K562 (cell line): ENCODE measurements at regions not wholly inside any gene's neighbourhood (a gene's known extent, or its start where the extent isn't known, plus 50 kb on each side); places are given as distances from the start of the nearest gene placed in this dataset.

Source experiments
- ATAC-seq: fragments of 200-7000 bp; cut with Tn5 transposase; 3 replicates; pipeline ENCODE4 v1.9.1; 2020; ENCODE audit warnings: moderate library complexity
- BruUV-seq: library from RNA; stranded (reverse); fragments of 400-500 nt; replicated peaks from 2 replicates; lab custom pipeline; 2021; lab: Mats Ljungman, UMichigan
- CTCF ChIA-PET: fragments of 300-600 bp; formaldehyde crosslinking; extraction: SDS; loops from one replicate; lab custom pipeline; 2021; ENCODE audit warnings: low intra/inter-chr PET ratio; lab: Yijun Ruan, JAX
- POLR2A ChIA-PET: fragments of 300-600, 350-650 bp; sonication (Branson Sonifier 250); formaldehyde crosslinking; extraction: SDS; loops from one replicate; lab custom pipeline; 2021; ENCODE audit warnings: antibody characterized with exemption, inconsistent platforms; lab: Yijun Ruan, JAX
- DNase-seq, 4 experiments: peaks; one replicate each; pipeline versions ENCODE4 v3.0.0 to v3.0.0-alpha.2; 2011 to 2018; ENCODE audit warnings: low spot score in 3 of 4, mixed read lengths in 3 of 4; ENCODE audit errors: extremely low read depth in 1 of 4
- FAIRE-seq: peaks from 2 replicates; lab custom pipeline; 2011; peaks lifted over from hg19 to GRCh38; lab: Jason Lieb, UNC
- H2AFZ ChIP-seq: 2 replicates; pipeline ENCODE4 v1.6.0; 2011; ENCODE audit warnings: low read depth, low read length, control low read depth, inconsistent platforms
- H3K27ac ChIP-seq: fragments of 200-600 bp; 3 replicates; pipeline ENCODE4 v1.8.0; 2011; ENCODE audit warnings: low read depth, mild to moderate bottlenecking, control low read depth, inconsistent platforms, low read length, moderate library complexity, mixed read lengths; ENCODE audit errors: extremely low read depth
- H3K27me3 ChIP-seq, 2 experiments: fragments of 300-600 bp in 1 of 2; 2 replicates in 1 of 2; 3 replicates in 1 of 2; pipeline versions ENCODE4 v1.6.0 to v1.8.0; 2011; ENCODE audit warnings: inconsistent platforms in 2 of 2, low read length in 2 of 2, mild to moderate bottlenecking in 1 of 2, mixed read lengths in 1 of 2, moderate library complexity in 1 of 2; ENCODE audit not compliant: control insufficient read depth in 2 of 2, insufficient read depth in 2 of 2
- H3K36me3 ChIP-seq: fragments of 300-600 bp; 3 replicates; pipeline ENCODE4 v1.8.0; 2011; ENCODE audit warnings: mild to moderate bottlenecking, low read length, inconsistent platforms; ENCODE audit not compliant: control insufficient read depth, insufficient read depth
- H3K4me1 ChIP-seq, 2 experiments: fragments of 200-600 bp in 1 of 2; replicated peaks in 1 of 2; 2 replicates in 1 of 2; 3 replicates in 1 of 2; pipeline versions ENCODE4 v1.5.1 to v1.8.0; 2011; ENCODE audit warnings: inconsistent platforms in 2 of 2, low read length in 2 of 2, mild to moderate bottlenecking in 1 of 2, mixed read lengths in 1 of 2, moderate library complexity in 1 of 2; ENCODE audit not compliant: control insufficient read depth in 2 of 2, insufficient read depth in 2 of 2
- H3K4me2 ChIP-seq: 2 replicates; pipeline ENCODE4 v1.6.1; 2011; ENCODE audit warnings: low read length, control low read depth, inconsistent platforms, mixed read lengths; ENCODE audit not compliant: insufficient read depth
- H3K4me3 ChIP-seq: fragments of 200-600 bp; sonication (generic), shearing (Covaris generic); 2 replicates; pipeline ENCODE4 v1.5.1; 2016; ENCODE audit warnings: control low read depth, inconsistent platforms
- H3K79me2 ChIP-seq: fragments of 200-600 bp; 3 replicates; pipeline ENCODE4 v1.8.0; 2011; ENCODE audit warnings: low read length, inconsistent platforms; ENCODE audit not compliant: control insufficient read depth, insufficient read depth
- H3K9ac ChIP-seq, 2 experiments: 2 replicates each; pipeline versions ENCODE4 v1.6.0 to v1.6.1; 2011; ENCODE audit warnings: low read depth in 2 of 2, low read length in 2 of 2, control low read depth in 1 of 2, inconsistent platforms in 1 of 2, mild to moderate bottlenecking in 1 of 2, mixed read lengths in 1 of 2; ENCODE audit not compliant: insufficient read depth in 1 of 2
- H3K9me1 ChIP-seq: one replicate; pipeline ENCODE4 v1.6.0; 2011; ENCODE audit warnings: inconsistent platforms, mild to moderate bottlenecking, low read length, moderate library complexity; ENCODE audit not compliant: control insufficient read depth, insufficient read depth
- H3K9me3 ChIP-seq: replicated peaks from 2 replicates; pipeline ENCODE4 v1.5.1; 2011; ENCODE audit warnings: low read depth, low read length, inconsistent platforms; ENCODE audit not compliant: control insufficient read depth, insufficient read depth
- H4K20me1 ChIP-seq: replicated peaks from 2 replicates; pipeline ENCODE4 v1.6.1; 2011; ENCODE audit warnings: low read length, inconsistent platforms, mixed read lengths; ENCODE audit not compliant: control insufficient read depth, insufficient read depth
- ATF2 ChIP-seq: sonication (generic); formaldehyde crosslinking; IDR thresholded peaks from 2 replicates; pipeline ENCODE4 v1.8.1; 2022; ENCODE audit warnings: missing genetic modification reagents
- CCAR2 ChIP-seq: fragments of 200-400 bp; formaldehyde crosslinking; IDR thresholded peaks from 2 replicates; pipeline ENCODE4 v1.6.1; 2017; ENCODE audit warnings: mild to moderate bottlenecking, low read depth, low read length
- E2F4 ChIP-seq: sonication (generic); formaldehyde crosslinking; IDR thresholded peaks from 2 replicates; pipeline ENCODE4 v1.8.0; 2022; ENCODE audit warnings: mild to moderate bottlenecking, low read depth, missing genetic modification reagents
- E2F6 ChIP-seq, 2 experiments: IDR thresholded peaks; 2 replicates each; pipeline ENCODE4 v1.6.1; 2011; ENCODE audit warnings: borderline replicate concordance in 1 of 2, control low read depth in 1 of 2, low read depth in 1 of 2, low read length in 1 of 2, mild to moderate bottlenecking in 1 of 2, mixed read lengths in 1 of 2, moderate library complexity in 1 of 2; ENCODE audit not compliant: insufficient read depth in 1 of 2, insufficient read length in 1 of 2, poor library complexity in 1 of 2, severe bottlenecking in 1 of 2; ENCODE audit errors: extremely low read depth in 1 of 2
- HNRNPK ChIP-seq: fragments of 200-400 bp; formaldehyde crosslinking; IDR thresholded peaks from one replicate; pipeline ENCODE4 v1.6.1; 2018; ENCODE audit warnings: mild to moderate bottlenecking, low read depth, low read length; ENCODE audit not compliant: poor library complexity, severe bottlenecking
- PCBP1 ChIP-seq: fragments of 200-400 bp; formaldehyde crosslinking; IDR thresholded peaks from 2 replicates; pipeline ENCODE4 v1.6.1; 2018; ENCODE audit warnings: mild to moderate bottlenecking, low read depth, low read length; ENCODE audit not compliant: poor library complexity, severe bottlenecking
- RFX1 ChIP-seq: fragments of 450-650 bp; IDR thresholded peaks from 2 replicates; pipeline ENCODE4 v1.6.1; 2016; ENCODE audit warnings: mild to moderate bottlenecking, moderate library complexity
- STAT6 ChIP-seq: sonication (generic); formaldehyde crosslinking; IDR thresholded peaks from 2 replicates; pipeline ENCODE4 v1.8.1; 2023; ENCODE audit warnings: mild to moderate bottlenecking, missing genetic modification reagents
- THRB ChIP-seq: fragments of 450-650 bp; formaldehyde crosslinking; conservative IDR thresholded peaks from 2 replicates; pipeline ENCODE4 v1.4.0; 2022; ENCODE audit warnings: mild to moderate bottlenecking, missing genetic modification characterization
- ZNF253 ChIP-seq: fragments of 250-450 bp; sonication (Bioruptor Pico); conservative IDR thresholded peaks from 2 replicates; pipeline ENCODE4 v1.6.1; 2021; ENCODE audit warnings: mild to moderate bottlenecking
- ZNF507 ChIP-seq: conservative IDR thresholded peaks from 2 replicates; pipeline ENCODE4 v1.6.1; 2017; ENCODE audit warnings: missing genetic modification characterization, missing compliant biosample characterization
- ZNF561 ChIP-seq: fragments of 450-650 bp; formaldehyde crosslinking; conservative IDR thresholded peaks from 2 replicates; pipeline ENCODE4 v1.4.0; 2020; ENCODE audit warnings: mild to moderate bottlenecking, moderate library complexity
- WGBS: fragments of 100-300 bp; shearing (Covaris generic); methylation state at CpG from one replicate; pipeline ENCODE4 v1.1.6; 2016; ENCODE audit warnings: low coverage, mixed read lengths; ENCODE audit not compliant: insufficient coverage; ENCODE audit errors: missing lambda C conversion rate; 5-methylcytosine and 5-hydroxymethylcytosine counted together
- in situ Hi-C: fragments of 300-500 bp; cut with MboI; formaldehyde crosslinking; loops from 4 replicates; pipeline ENCODE4 v1.15.0; 2018; ENCODE audit warnings: inconsistent platforms, mixed read lengths
- intact Hi-C: fragments of 100-400 bp; cut with micrococcal nuclease; formaldehyde crosslinking; loops from 2 replicates; pipeline ENCODE4 v1.14.2; 2022

GRCh38 chr3:144444546-144444945 is 472.9 kb downstream of the DIPK2A start:
- Histone ChIP-seq H3K9ac (no peak overlapping the region), H3K27ac (no peak overlapping the region), H3K9me1 (no peaks in the 10 kb centered on the region), H3K9me3 (no peaks in the 10 kb centered on the region), H3K36me3 (no peaks in the 10 kb centered on the region), H3K4me2 (no peak overlapping the region), H3K27me3 (no peaks in the 10 kb centered on the region), H4K20me1 (no peaks in the 10 kb centered on the region), H3K4me3 (no peak overlapping the region), H3K79me2 (no peaks in the 10 kb centered on the region), H3K4me1 (no peaks in the 10 kb centered on the region), H2AFZ (no peak overlapping the region)
- CTCF ChIA-PET: no interaction called here
- ATAC-seq (no peak), FAIRE-seq (no peak), DNase-seq (no peak)
- BruUV-seq: no TSS peak
- POLR2A ChIA-PET: no interaction called here
- in situ Hi-C loops: no loop called here
- intact Hi-C loops: no loop called here
- 4% methylated on average over 4 of the region's 4 CpGs for WGBS
- TF ChIP-seq E2F6 (IDR thresholded peaks at IDR 0.05; ENCODE audit: borderline replicate concordance in 1 of 2, extremely low read depth in 1 of 2, insufficient read depth in 1 of 2, insufficient read length in 1 of 2, low read depth in 1 of 2, low read length in 1 of 2, poor library complexity in 1 of 2, severe bottlenecking in 1 of 2): no peak
- TF ChIP-seq HNRNPK: no peak
- no peak for TF ChIP-seq CCAR2
- TF ChIP-seq E2F4 (CRISPR knock-in tag): no peak
- no peak for TF ChIP-seq ZNF561 (CRISPR knock-in tag)
- no peak for TF ChIP-seq ZNF253 (CRISPR knock-in tag)
- no peak for TF ChIP-seq ATF2 (CRISPR knock-in tag)
- no peak for TF ChIP-seq PCBP1
- TF ChIP-seq RFX1: no peak
- TF ChIP-seq THRB (CRISPR knock-in tag): no peak
- TF ChIP-seq STAT6 (CRISPR knock-in tag): no peak
- no peak for TF ChIP-seq ZNF507 (tag)
